Sigmoid colon (tissue), 6 donors: ENCODE measurements at regions not wholly inside any gene's neighbourhood (a gene's known extent, or its start where the extent isn't known, plus 50 kb on each side); places are given as distances from the start of the nearest gene placed in this dataset.

Experiments used
- DNase-seq: peaks from one replicate; pipeline ENCODE4 v3.0.0-alpha.2; 2019
- H3K27ac ChIP-seq, 4 donors: fragments of 200-600 bp; sonication (generic); one replicate each; pipeline ENCODE4 v1.5.1; 2016 to 2019; ENCODE audit warnings: mild to moderate bottlenecking in 1 of 4
- H3K27me3 ChIP-seq, 3 donors: fragments of 200-600 bp; sonication (generic); one replicate each; pipeline ENCODE4 v1.5.1; 2019; ENCODE audit warnings: mild to moderate bottlenecking in 1 of 3
- H3K36me3 ChIP-seq, 4 donors: fragments of 200-600 bp; sonication (generic); one replicate each; pipeline ENCODE4 v1.5.1; 2016 to 2019
- H3K4me1 ChIP-seq, 4 donors: fragments of 200-600 bp; sonication (generic); one replicate each; pipeline ENCODE4 v1.5.1; 2017 to 2019
- H3K4me3 ChIP-seq, 4 donors: fragments of 200-600 bp; sonication (generic); one replicate each; pipeline ENCODE4 v1.5.1; 2017 to 2019; ENCODE audit warnings: mild to moderate bottlenecking in 2 of 4, moderate library complexity in 1 of 4
- H3K9me3 ChIP-seq, 4 donors: fragments of 200-600 bp in 3 of 4; sonication (generic) in 3 of 4; one replicate each; pipeline versions ENCODE4 v1.5.1 to v1.6.1; 2013 to 2019
- EP300 ChIP-seq, 4 donors: sonication (generic); formaldehyde crosslinking; IDR thresholded peaks; one replicate each; pipeline ENCODE4 v1.6.1; 2017; ENCODE audit warnings: antibody characterized with exemption in 4 of 4
- POLR2A ChIP-seq, 2 donors: fragments of 450-650 bp; IDR thresholded peaks; one replicate each; pipeline ENCODE4 v1.6.1; 2016; ENCODE audit warnings: antibody characterized with exemption in 2 of 2, mild to moderate bottlenecking in 2 of 2, moderate library complexity in 2 of 2
- POLR2AphosphoS5 ChIP-seq, 4 donors: sonication (generic); formaldehyde crosslinking; IDR thresholded peaks; one replicate each; pipeline ENCODE4 v1.6.1; 2017; ENCODE audit warnings: antibody characterized with exemption in 4 of 4
- WGBS, 2 donors: extraction: QIAGEN DNeasy Blood & Tissue Kit; methylation state at CpG; one replicate each; pipeline ENCODE4 v1.1.7; 2013; 5-methylcytosine and 5-hydroxymethylcytosine counted together
- intact Hi-C: fragments of 100-400 bp; cut with DNase I; formaldehyde crosslinking; loops from one replicate; pipeline ENCODE4 v1.15.1; 2023
- TF ChIP-seq, protein P1 (sequence below), 4 experiments: fragments of 450-650 bp in 3 of 4; fragments of 200-600 bp in 1 of 4; IDR thresholded peaks; one replicate each; pipeline ENCODE4 v1.5.1; 2016 to 2019; ENCODE audit warnings: antibody characterized with exemption in 4 of 4, mild to moderate bottlenecking in 3 of 4, moderate library complexity in 2 of 4
- donor health status: healthy with polysubstance abuse.
- donor health status: healthy.

- H3K36me3 ChIP-seq: no peaks in the 10 kb centered on the region
- peak overlapping the region in 3 of 4 donors; percentile 70 to 80 (median 76) for H3K27ac ChIP-seq
- intact Hi-C loops: no loop called here
- WGBS, 2 donors: 53 to 76% methylated on average over 1 of the region's 1 CpG
- no peak overlapping the region for H3K4me3 ChIP-seq
- peaks cover 0 to 17% (median 12%) of the 10 kb centered on the region in 4 donors for H3K4me1 ChIP-seq
- no peaks in the 10 kb centered on the region for H3K9me3 ChIP-seq
- H3K27me3 ChIP-seq: no peaks in the 10 kb centered on the region
- no peak for DNase-seq
- no peak for TF ChIP-seq EP300 (IDR thresholded peaks at IDR 0.05)
- TF ChIP-seq, protein P1, sequence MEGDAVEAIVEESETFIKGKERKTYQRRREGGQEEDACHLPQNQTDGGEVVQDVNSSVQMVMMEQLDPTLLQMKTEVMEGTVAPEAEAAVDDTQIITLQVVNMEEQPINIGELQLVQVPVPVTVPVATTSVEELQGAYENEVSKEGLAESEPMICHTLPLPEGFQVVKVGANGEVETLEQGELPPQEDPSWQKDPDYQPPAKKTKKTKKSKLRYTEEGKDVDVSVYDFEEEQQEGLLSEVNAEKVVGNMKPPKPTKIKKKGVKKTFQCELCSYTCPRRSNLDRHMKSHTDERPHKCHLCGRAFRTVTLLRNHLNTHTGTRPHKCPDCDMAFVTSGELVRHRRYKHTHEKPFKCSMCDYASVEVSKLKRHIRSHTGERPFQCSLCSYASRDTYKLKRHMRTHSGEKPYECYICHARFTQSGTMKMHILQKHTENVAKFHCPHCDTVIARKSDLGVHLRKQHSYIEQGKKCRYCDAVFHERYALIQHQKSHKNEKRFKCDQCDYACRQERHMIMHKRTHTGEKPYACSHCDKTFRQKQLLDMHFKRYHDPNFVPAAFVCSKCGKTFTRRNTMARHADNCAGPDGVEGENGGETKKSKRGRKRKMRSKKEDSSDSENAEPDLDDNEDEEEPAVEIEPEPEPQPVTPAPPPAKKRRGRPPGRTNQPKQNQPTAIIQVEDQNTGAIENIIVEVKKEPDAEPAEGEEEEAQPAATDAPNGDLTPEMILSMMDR (IDR thresholded peaks at IDR 0.05): no peak
- no peak for TF ChIP-seq POLR2AphosphoS5 (IDR thresholded peaks at IDR 0.05)
- no peak for TF ChIP-seq POLR2A (IDR thresholded peaks at IDR 0.05)
These were observed 214.2 kb downstream of the RPS24 start for GRCh38 chr10:78247821-78248220.

GRCh38 chr10:78248651-78249464 is 215.2 kb downstream of the RPS24 start:
- WGBS, 2 donors: 43 to 66% methylated on average over 22 of the region's 22 CpGs
- TF ChIP-seq, protein P1 (IDR thresholded peaks at IDR 0.05): no peak
- TF ChIP-seq POLR2AphosphoS5 (IDR thresholded peaks at IDR 0.05) (no peak), POLR2A (IDR thresholded peaks at IDR 0.05) (no peak), EP300 (IDR thresholded peaks at IDR 0.05) (no peak)
- peak overlapping the region; percentile 63 to 80 (median 73) for H3K27ac ChIP-seq
- peaks cover 0 to 17% (median 12%) of the 10 kb centered on the region in 4 donors for H3K4me1 ChIP-seq
- intact Hi-C loops: no loop called here
- no peaks in the 10 kb centered on the region for H3K9me3 ChIP-seq
- H3K36me3 ChIP-seq: no peaks in the 10 kb centered on the region
- peak overlapping the region in 3 of 4 donors; percentile 14 to 31 (median 25) for H3K4me3 ChIP-seq
- H3K27me3 ChIP-seq: no peaks in the 10 kb centered on the region
- DNase-seq: no peak

DNA sequence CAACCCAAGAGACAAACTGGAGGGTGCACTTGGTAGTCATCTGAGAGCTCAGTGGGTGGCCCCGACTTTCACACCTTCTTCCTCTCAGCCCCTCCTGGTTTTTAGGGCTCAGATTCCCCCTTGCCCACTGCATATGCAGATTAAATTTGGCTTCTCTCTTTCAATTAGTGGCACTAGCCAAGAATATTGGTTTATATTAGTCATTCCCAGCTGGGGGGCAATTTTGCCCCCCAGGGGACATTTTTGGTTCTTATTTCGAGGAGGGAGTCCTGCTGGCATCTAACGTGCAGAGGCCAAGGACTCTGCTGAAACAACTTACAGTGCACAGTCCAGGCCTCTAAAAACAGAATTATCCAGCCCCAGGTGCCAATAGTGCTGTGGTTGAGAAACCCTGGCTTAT is 216.0 kb downstream of the RPS24 start:
- 66 to 78% methylated on average over 3 of the region's 3 CpGs for WGBS, 2 donors
- Histone ChIP-seq H3K9me3 (no peaks in the 10 kb centered on the region), H3K27me3 (no peaks in the 10 kb centered on the region), H3K4me1 (peaks cover 0 to 17% (median 12%) of the 10 kb centered on the region in 4 donors), H3K36me3 (no peaks in the 10 kb centered on the region), H3K27ac (no peak overlapping the region), H3K4me3 (no peak overlapping the region)
- no peak for TF ChIP-seq POLR2A (IDR thresholded peaks at IDR 0.05)
- TF ChIP-seq POLR2AphosphoS5 (IDR thresholded peaks at IDR 0.05): no peak
- TF ChIP-seq, protein P1 (IDR thresholded peaks at IDR 0.05): no peak
- no peak for TF ChIP-seq EP300 (IDR thresholded peaks at IDR 0.05)
- no peak for DNase-seq
- intact Hi-C loops: no loop called here

GRCh38 chr10:78250313-78251015 is 216.8 kb downstream of the RPS24 start:
- 59 to 74% methylated on average over 8 of the region's 8 CpGs for WGBS, 2 donors
- intact Hi-C loops: no loop called here
- Histone ChIP-seq H3K27ac (no peak overlapping the region), H3K4me3 (no peak overlapping the region), H3K36me3 (no peaks in the 10 kb centered on the region), H3K4me1 (peaks cover 0 to 17% (median 14%) of the 10 kb centered on the region in 4 donors), H3K27me3 (no peaks in the 10 kb centered on the region), H3K9me3 (no peaks in the 10 kb centered on the region)
- DNase-seq: no peak
- TF ChIP-seq EP300 (IDR thresholded peaks at IDR 0.05) (no peak), POLR2AphosphoS5 (IDR thresholded peaks at IDR 0.05) (no peak), POLR2A (IDR thresholded peaks at IDR 0.05) (no peak)
- TF ChIP-seq, protein P1 (IDR thresholded peaks at IDR 0.05): no peak
